Keratinocyte (primary cell): ENCODE measurements at regions not wholly inside any gene's neighbourhood (a gene's known extent, or its start where the extent isn't known, plus 50 kb on each side); places are given as distances from the start of the nearest gene placed in this dataset.

Experiments used
- DNase-seq: peaks from one replicate; pipeline ENCODE4 v3.0.0-alpha.2; 2011; ENCODE audit warnings: low read depth, missing footprints, low spot score
- FAIRE-seq: peaks from 2 replicates; lab custom pipeline; 2011; peaks lifted over from hg19 to GRCh38; lab: Jason Lieb, UNC
- H2AFZ ChIP-seq: 2 replicates; pipeline ENCODE4 v1.6.0; 2012; ENCODE audit warnings: low read length, control low read depth, inconsistent platforms; ENCODE audit not compliant: control insufficient read depth
- H3K27ac ChIP-seq: 2 replicates; pipeline ENCODE4 v1.5.1; 2011; ENCODE audit warnings: low read length; ENCODE audit not compliant: control insufficient read depth, insufficient read depth
- H3K27me3 ChIP-seq: 3 replicates; pipeline ENCODE4 v1.6.0; 2011; ENCODE audit warnings: low read length; ENCODE audit not compliant: control insufficient read depth, insufficient read depth; ENCODE audit errors: extremely low read depth
- H3K36me3 ChIP-seq, 2 experiments: 2 replicates in 1 of 2; 3 replicates in 1 of 2; pipeline ENCODE4 v1.5.1; 2011; ENCODE audit warnings: low read length in 2 of 2, mild to moderate bottlenecking in 1 of 2; ENCODE audit not compliant: control insufficient read depth in 2 of 2, insufficient read depth in 2 of 2; ENCODE audit errors: extremely low read depth in 1 of 2
- H3K4me1 ChIP-seq: 3 replicates; pipeline ENCODE4 v1.5.1; 2011; ENCODE audit warnings: low read length; ENCODE audit not compliant: control insufficient read depth, insufficient read depth; ENCODE audit errors: extremely low read depth
- H3K4me2 ChIP-seq: 3 replicates; pipeline ENCODE4 v1.6.0; 2011; ENCODE audit warnings: low read depth, low read length; ENCODE audit not compliant: control insufficient read depth, insufficient read depth; ENCODE audit errors: extremely low read depth
- H3K4me3 ChIP-seq, 3 experiments: fragments of 200-600 bp in 1 of 3; sonication (generic) in 1 of 3; 2 replicates in 2 of 3; 3 replicates in 1 of 3; pipeline ENCODE4 v1.5.1; 2011 to 2016; ENCODE audit warnings: low read length in 3 of 3, mild to moderate bottlenecking in 3 of 3, control low read depth in 2 of 3, inconsistent platforms in 1 of 3, low read depth in 1 of 3, mixed read lengths in 1 of 3, mixed run types in 1 of 3, moderate library complexity in 1 of 3; ENCODE audit not compliant: control insufficient read depth in 2 of 3, insufficient read depth in 2 of 3; ENCODE audit errors: extremely low read depth in 1 of 3
- H3K79me2 ChIP-seq: 2 replicates; pipeline ENCODE4 v1.6.0; 2012; ENCODE audit warnings: low read length; ENCODE audit not compliant: control insufficient read depth, insufficient read depth
- H3K9ac ChIP-seq: 3 replicates; pipeline ENCODE4 v1.6.0; 2011; ENCODE audit warnings: low read length; ENCODE audit not compliant: control insufficient read depth, insufficient read depth; ENCODE audit errors: extremely low read depth
- H3K9me1 ChIP-seq: 3 replicates; pipeline ENCODE4 v1.6.0; 2011; ENCODE audit warnings: low read length; ENCODE audit not compliant: control insufficient read depth, insufficient read depth; ENCODE audit errors: extremely low read depth
- H3K9me3 ChIP-seq: 2 replicates; pipeline ENCODE4 v1.5.1; 2012; ENCODE audit warnings: low read depth, low read length; ENCODE audit not compliant: control insufficient read depth
- H4K20me1 ChIP-seq: 3 replicates; pipeline ENCODE4 v1.6.0; 2011; ENCODE audit warnings: low read length; ENCODE audit not compliant: control insufficient read depth, insufficient read depth; ENCODE audit errors: extremely low read depth
- EZH2 ChIP-seq: IDR thresholded peaks from one replicate; pipeline ENCODE4 v1.6.1; 2012; ENCODE audit warnings: inconsistent platforms, mild to moderate bottlenecking, low read length, moderate library complexity
- dilution Hi-C: fragments of 300-500 bp; cut with MboI; formaldehyde crosslinking; loops from one replicate; pipeline ENCODE4 v1.7.0; 2020; ENCODE audit warnings: low sequenced_read_pairs; ENCODE audit not compliant: extremely low pct_ligation_motif_present
- TF ChIP-seq, protein P1 (sequence below), 3 experiments: IDR thresholded peaks in 1 of 3; conservative IDR thresholded peaks in 1 of 3; optimal IDR thresholded peaks in 1 of 3; 2 replicates in 2 of 3; 3 replicates in 1 of 3; pipeline versions ENCODE3 to v1.5.1; 2011; ENCODE audit warnings: low read length in 3 of 3, mild to moderate bottlenecking in 3 of 3, moderate library complexity in 2 of 3, control low read depth in 1 of 3, inconsistent platforms in 1 of 3; ENCODE audit not compliant: insufficient read depth in 2 of 3; ENCODE audit errors: extremely low read depth in 1 of 3

DNA sequence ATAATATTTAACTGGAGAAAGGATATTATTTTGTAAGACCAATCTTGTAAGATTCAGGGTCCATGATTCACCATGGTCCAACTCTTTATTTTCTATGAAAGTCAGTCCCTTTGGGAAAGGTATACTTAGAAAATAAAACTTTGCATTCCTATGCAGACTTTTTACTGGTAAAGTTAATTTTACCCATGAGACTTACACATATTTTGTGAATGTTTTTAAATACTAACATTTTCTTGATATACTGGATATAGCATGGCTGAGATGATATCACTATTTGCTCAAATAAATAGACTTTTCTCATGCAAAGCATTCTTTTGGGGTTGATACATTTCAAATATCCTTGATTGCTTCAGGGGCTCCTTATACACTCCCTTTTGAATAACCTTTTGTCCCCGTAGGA, 512.1 kb downstream of the MAN2A1 start:
- Histone ChIP-seq H4K20me1 (no peaks in the 10 kb centered on the region), H3K4me3 (no peak overlapping the region), H3K9me1 (no peaks in the 10 kb centered on the region), H3K27me3 (no peaks in the 10 kb centered on the region), H3K79me2 (no peaks in the 10 kb centered on the region), H2AFZ (no peak overlapping the region), H3K9ac (no peak overlapping the region), H3K36me3 (no peaks in the 10 kb centered on the region), H3K4me2 (no peak overlapping the region), H3K4me1 (no peaks in the 10 kb centered on the region), H3K9me3 (no peaks in the 10 kb centered on the region), H3K27ac (no peak overlapping the region)
- no peak for TF ChIP-seq EZH2
- TF ChIP-seq, protein P1, sequence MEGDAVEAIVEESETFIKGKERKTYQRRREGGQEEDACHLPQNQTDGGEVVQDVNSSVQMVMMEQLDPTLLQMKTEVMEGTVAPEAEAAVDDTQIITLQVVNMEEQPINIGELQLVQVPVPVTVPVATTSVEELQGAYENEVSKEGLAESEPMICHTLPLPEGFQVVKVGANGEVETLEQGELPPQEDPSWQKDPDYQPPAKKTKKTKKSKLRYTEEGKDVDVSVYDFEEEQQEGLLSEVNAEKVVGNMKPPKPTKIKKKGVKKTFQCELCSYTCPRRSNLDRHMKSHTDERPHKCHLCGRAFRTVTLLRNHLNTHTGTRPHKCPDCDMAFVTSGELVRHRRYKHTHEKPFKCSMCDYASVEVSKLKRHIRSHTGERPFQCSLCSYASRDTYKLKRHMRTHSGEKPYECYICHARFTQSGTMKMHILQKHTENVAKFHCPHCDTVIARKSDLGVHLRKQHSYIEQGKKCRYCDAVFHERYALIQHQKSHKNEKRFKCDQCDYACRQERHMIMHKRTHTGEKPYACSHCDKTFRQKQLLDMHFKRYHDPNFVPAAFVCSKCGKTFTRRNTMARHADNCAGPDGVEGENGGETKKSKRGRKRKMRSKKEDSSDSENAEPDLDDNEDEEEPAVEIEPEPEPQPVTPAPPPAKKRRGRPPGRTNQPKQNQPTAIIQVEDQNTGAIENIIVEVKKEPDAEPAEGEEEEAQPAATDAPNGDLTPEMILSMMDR (optimal IDR thresholded peaks at IDR 0.05 in 1 of 3, IDR thresholded peaks at IDR 0.05 in 1 of 3, conservative IDR thresholded peaks at IDR 0.05 in 1 of 3; ENCODE audit: extremely low read depth in 1 of 3, insufficient read depth in 2 of 3, low read length in 3 of 3): no peak
- dilution Hi-C loops: no loop called here
- no peak for FAIRE-seq
- no peak for DNase-seq

DNA sequence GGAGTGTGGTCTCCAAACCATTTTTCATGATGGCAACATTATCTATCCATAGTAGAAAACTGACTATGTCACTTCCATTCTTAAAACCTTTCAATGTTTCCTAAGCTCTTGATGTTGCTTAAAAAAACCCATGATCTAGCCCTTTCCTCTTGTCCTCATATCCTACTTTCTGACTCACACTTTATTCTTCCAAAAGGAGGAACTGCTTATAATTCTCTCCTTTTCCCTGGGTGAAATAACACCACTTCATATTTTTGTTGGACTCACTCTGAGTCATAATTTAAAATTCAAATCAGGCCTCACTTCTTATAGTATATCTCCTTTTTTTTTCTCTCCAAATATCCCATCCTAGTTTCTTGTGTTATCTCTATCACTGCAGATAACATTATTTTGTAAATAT, 513.9 kb downstream of the MAN2A1 start:
- DNase-seq: no peak
- H3K36me3 ChIP-seq: no peaks in the 10 kb centered on the region
- no peak overlapping the region for H2AFZ ChIP-seq
- no peaks in the 10 kb centered on the region for H3K9me1 ChIP-seq
- no peaks in the 10 kb centered on the region for H3K27me3 ChIP-seq
- no peak overlapping the region for H3K9ac ChIP-seq
- no peak overlapping the region for H3K4me3 ChIP-seq
- H3K27ac ChIP-seq: no peak overlapping the region
- H4K20me1 ChIP-seq: no peaks in the 10 kb centered on the region
- H3K4me2 ChIP-seq: no peak overlapping the region
- no peaks in the 10 kb centered on the region for H3K79me2 ChIP-seq
- no peaks in the 10 kb centered on the region for H3K9me3 ChIP-seq
- TF ChIP-seq, protein P1 (optimal IDR thresholded peaks at IDR 0.05 in 1 of 3, IDR thresholded peaks at IDR 0.05 in 1 of 3, conservative IDR thresholded peaks at IDR 0.05 in 1 of 3; ENCODE audit: extremely low read depth in 1 of 3, insufficient read depth in 2 of 3, low read length in 3 of 3): no peak
- no peak for TF ChIP-seq EZH2
- no peaks in the 10 kb centered on the region for H3K4me1 ChIP-seq
- no peak for FAIRE-seq
- dilution Hi-C loops: no loop called here
